ENCODE measurements at regions not wholly inside any gene's neighbourhood (a gene's known extent, or its start where the extent isn't known, plus 50 kb on each side); places are given as distances from the start of the nearest gene placed in this dataset.

DNA sequence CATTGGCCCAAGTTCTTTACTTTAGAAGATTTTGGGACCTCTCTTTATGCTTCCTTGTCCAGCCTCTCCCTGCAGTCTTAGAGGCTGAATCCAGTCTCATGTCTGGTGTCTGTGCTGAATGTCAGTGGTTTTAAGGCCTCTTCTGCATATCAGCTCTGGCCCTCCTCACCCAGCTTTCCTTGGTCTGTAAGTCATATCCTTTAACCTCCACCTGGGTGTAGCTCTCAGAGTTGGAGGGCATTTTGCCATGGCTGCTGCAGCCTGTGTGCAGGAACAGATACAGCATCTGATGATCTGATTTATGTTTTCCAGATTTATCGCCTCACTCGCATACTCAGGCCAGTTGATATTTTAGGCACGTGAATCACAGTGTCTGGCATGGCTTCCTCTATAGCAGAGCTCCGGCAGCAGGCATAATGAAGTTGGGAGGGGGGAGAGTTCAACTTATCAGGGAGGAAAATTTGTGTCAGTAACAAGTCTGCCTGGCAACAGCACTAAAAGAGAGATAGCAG, 335.0 kb downstream of the PCNX1 start:
- TF ChIP-seq SIN3A (IDR thresholded peaks at IDR 0.05; ENCODE audit: borderline replicate concordance, insufficient read depth, low read length) (no peak), TAF1 (IDR thresholded peaks at IDR 0.05; ENCODE audit: borderline replicate concordance, insufficient read depth, low read length) (no peak), FOXP2 (optimal IDR thresholded peaks at IDR 0.05; ENCODE audit: borderline replicate concordance, extremely low read depth, extremely low read length, insufficient read depth) (no peak), POLR2AphosphoS5 (IDR thresholded peaks at IDR 0.05; ENCODE audit: low read depth, low read length) (no peak)
- TF ChIP-seq, protein P1, sequence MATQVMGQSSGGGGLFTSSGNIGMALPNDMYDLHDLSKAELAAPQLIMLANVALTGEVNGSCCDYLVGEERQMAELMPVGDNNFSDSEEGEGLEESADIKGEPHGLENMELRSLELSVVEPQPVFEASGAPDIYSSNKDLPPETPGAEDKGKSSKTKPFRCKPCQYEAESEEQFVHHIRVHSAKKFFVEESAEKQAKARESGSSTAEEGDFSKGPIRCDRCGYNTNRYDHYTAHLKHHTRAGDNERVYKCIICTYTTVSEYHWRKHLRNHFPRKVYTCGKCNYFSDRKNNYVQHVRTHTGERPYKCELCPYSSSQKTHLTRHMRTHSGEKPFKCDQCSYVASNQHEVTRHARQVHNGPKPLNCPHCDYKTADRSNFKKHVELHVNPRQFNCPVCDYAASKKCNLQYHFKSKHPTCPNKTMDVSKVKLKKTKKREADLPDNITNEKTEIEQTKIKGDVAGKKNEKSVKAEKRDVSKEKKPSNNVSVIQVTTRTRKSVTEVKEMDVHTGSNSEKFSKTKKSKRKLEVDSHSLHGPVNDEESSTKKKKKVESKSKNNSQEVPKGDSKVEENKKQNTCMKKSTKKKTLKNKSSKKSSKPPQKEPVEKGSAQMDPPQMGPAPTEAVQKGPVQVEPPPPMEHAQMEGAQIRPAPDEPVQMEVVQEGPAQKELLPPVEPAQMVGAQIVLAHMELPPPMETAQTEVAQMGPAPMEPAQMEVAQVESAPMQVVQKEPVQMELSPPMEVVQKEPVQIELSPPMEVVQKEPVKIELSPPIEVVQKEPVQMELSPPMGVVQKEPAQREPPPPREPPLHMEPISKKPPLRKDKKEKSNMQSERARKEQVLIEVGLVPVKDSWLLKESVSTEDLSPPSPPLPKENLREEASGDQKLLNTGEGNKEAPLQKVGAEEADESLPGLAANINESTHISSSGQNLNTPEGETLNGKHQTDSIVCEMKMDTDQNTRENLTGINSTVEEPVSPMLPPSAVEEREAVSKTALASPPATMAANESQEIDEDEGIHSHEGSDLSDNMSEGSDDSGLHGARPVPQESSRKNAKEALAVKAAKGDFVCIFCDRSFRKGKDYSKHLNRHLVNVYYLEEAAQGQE (IDR thresholded peaks at IDR 0.05; ENCODE audit: insufficient read depth in 1 of 2, low read depth in 2 of 2, low read length in 2 of 2), result no peak

- TF ChIP-seq TAF1 (IDR thresholded peaks at IDR 0.05; ENCODE audit: borderline replicate concordance, insufficient read depth, low read length), result no peak
- TF ChIP-seq, protein P1 (IDR thresholded peaks at IDR 0.05; ENCODE audit: insufficient read depth in 1 of 2, low read depth in 2 of 2, low read length in 2 of 2), result no peak
- TF ChIP-seq POLR2AphosphoS5 (IDR thresholded peaks at IDR 0.05; ENCODE audit: low read depth, low read length), result no peak
- TF ChIP-seq FOXP2 (optimal IDR thresholded peaks at IDR 0.05; ENCODE audit: borderline replicate concordance, extremely low read depth, extremely low read length, insufficient read depth), result no peak
Observed at GRCh38 chr14:71243697-71244096, 336.4 kb downstream of the PCNX1 start.

GRCh38 chr14:71244341-71244740, 337.1 kb downstream of the PCNX1 start:
- TF ChIP-seq TAF1 (IDR thresholded peaks at IDR 0.05; ENCODE audit: borderline replicate concordance, insufficient read depth, low read length) (no peak), SIN3A (IDR thresholded peaks at IDR 0.05; ENCODE audit: borderline replicate concordance, insufficient read depth, low read length) (no peak), FOXP2 (optimal IDR thresholded peaks at IDR 0.05; ENCODE audit: borderline replicate concordance, extremely low read depth, extremely low read length, insufficient read depth) (no peak), POLR2AphosphoS5 (IDR thresholded peaks at IDR 0.05; ENCODE audit: low read depth, low read length) (no peak)
- TF ChIP-seq, protein P1 (IDR thresholded peaks at IDR 0.05; ENCODE audit: insufficient read depth in 1 of 2, low read depth in 2 of 2, low read length in 2 of 2), result no peak

DNA sequence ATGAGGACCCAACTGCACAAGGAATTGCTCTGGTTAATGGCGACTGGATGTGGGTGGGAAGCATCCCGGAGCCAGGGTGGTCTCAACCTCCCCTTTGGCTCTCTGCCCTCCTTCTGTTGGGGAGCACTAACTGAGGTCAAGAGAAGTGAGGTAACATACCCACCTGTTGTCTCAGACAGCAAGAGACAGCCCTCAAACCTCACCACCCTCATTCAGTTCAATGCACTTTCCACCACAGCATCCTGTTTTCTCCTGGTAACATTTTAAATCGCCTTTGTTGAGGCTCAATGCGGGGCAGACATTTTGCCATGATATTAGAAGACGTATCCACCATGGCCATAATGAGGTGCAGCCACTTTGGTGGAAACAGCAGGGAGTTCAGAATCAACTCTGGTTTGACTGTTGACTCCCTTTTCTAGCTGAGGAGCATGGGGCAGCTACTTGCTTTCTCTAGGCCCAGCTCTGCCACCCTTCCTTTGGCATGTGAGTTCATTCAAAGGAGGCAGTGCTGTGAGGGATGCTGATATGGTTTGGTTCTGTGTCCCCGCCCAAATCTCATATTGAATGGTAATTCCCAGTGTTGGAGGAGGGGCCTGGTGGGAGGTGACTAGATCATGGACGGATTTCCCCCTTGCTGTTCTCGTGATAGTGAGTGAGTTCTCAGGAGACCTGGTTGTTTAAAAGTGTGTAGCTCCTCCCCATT, 338.6 kb downstream of the PCNX1 start:
- TF ChIP-seq FOXP2 (optimal IDR thresholded peaks at IDR 0.05; ENCODE audit: borderline replicate concordance, extremely low read depth, extremely low read length, insufficient read depth) (no peak), POLR2AphosphoS5 (IDR thresholded peaks at IDR 0.05; ENCODE audit: low read depth, low read length) (no peak), SIN3A (IDR thresholded peaks at IDR 0.05; ENCODE audit: borderline replicate concordance, insufficient read depth, low read length) (no peak), TAF1 (IDR thresholded peaks at IDR 0.05; ENCODE audit: borderline replicate concordance, insufficient read depth, low read length) (no peak)
- TF ChIP-seq, protein P1 (IDR thresholded peaks at IDR 0.05; ENCODE audit: insufficient read depth in 1 of 2, low read depth in 2 of 2, low read length in 2 of 2), result no peak
